GM21423 (cell line): ENCODE measurements at regions not wholly inside any gene's neighbourhood (a gene's known extent, or its start where the extent isn't known, plus 50 kb on each side); places are given as distances from the start of the nearest gene placed in this dataset.
"Not testable (repeated sequence)": the region's sequence is repeated elsewhere in the genome, so short reads cannot be mapped to it uniquely, and the experiment has no call there.

Experiments
- ATAC-seq: cut with Tn5 transposase; IDR thresholded peaks from one replicate; pipeline ENCODE4 v1.9.1; 2021; ENCODE audit warnings: mild to moderate bottlenecking, moderate library complexity; ENCODE audit not compliant: unreplicated experiment

DNA sequence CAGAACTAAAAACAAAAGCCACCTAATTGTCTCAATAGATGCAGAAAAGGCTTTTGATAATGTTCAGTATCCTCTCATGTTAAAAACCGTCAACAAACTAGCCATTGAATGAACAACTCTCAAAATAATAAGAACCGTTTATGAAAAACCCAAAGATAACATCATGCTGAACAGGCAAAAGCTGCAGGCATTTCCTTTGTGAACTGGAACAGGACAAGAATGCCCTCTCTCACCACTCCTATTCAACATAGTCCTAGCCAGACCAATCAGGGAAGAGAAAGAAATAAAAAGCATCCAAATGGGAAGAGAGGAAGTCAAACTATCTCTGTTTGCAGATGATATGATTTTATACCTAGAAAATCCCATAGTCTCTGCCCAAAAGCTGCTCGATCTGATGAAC is 179.6 kb upstream of the EDNRB start:
- ATAC-seq = no peak

DNA sequence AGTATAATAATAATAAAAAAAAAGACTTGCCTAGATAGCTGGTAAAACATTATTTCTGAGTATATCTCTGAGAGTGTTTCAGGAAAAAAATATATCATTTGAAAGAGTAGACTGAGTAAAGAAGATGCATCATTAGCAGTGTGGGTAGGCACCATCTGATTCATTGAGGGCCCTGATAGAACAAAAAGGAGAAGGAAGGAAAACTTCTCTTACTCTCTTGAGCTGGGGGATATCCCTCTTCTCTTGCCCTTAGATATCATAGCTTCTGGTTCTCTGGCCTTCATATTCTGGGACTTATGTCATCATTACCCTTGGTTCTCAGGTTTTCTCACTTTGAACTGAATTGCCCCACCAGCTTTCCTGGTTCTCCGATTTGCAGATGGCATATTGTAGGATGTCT is 177.6 kb upstream of the EDNRB start:
- ATAC-seq = no peak

GRCh38 chr13:78087966-78088678 is 169.5 kb upstream of the EDNRB start:
- no peak for ATAC-seq

DNA sequence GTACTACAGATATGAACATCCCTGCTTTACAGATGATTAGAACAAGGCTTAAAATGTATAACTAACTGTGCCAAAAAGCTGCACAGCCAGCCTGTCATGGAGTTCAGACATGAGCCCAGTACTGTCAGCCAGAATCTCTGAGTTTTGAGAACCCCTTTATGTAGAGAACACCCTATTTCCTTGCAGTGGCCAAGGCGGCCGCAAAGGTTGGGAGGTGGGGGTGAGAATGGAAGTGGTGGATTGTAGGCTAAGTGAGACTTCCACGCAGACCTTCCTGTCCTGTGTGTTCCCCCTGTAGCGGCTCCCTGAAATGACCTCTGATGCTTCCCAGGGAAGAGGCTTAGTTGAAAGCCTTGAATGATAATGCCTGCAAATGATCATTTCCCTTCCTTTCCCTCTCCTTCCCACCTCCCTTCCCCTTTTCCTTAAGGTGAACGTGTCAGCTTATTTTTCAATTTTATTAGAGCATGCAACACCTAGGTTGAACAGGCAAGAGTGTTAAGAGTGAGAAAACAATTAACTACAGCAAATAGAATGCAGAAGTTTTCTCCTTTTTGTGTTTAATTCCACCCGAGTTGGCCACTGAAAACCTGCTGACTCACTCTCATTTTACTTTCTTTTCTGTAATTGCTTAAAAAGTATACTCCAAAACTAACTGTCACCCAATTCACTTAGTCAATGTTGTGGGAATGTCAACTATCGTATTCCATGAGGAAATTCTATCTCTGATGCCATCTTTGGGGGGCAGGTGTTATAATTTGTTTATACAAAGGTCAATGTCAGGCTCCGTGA is 167.0 kb upstream of the EDNRB start:
- ATAC-seq = no peak

GRCh38 chr13:78084401-78084800 is 165.8 kb upstream of the EDNRB start:
- ATAC-seq = no peak

DNA sequence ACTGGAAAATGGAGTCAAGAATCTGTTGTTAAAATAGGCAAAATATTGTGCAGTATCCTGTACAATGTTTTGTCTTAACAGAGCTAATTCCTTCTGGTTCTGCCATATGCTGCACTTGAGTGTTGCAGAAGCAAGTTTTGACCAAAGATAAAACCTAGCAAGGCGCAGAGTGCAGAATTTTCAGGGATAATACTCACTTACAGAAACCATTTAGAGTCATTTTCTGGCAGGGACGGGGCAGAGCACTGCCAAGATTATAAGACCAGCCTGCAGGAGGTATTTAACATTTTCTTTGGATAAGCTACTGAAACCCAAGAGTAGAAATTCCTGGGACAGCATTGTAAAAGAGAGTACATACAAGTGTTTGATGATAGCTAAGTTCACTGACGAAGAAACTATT is 159.5 kb upstream of the EDNRB start:
- ATAC-seq = no peak

DNA sequence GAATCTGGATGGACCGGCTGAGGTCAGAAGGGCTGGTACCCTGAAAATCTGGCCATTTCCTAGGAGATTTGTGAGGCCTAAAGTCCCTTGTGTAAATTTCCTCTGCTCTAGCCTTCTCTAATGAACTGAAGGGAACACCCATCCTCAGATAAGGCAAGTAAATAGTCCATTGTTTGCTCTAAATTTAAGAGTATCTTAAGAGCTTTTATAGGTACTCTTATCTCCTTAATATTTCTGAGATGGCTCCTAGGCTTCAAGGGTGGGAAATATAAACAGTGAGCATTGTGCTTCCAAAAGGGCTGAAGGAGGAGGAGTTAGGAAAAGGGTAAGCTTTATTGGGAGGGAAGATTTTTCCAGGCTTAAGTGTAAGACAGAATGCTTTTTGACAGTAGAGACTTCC is 148.7 kb upstream of the EDNRB start:
- ATAC-seq = no peak

- no peak for ATAC-seq
These were observed 146.5 kb upstream of the EDNRB start for GRCh38 chr13:78065141-78065540.

DNA sequence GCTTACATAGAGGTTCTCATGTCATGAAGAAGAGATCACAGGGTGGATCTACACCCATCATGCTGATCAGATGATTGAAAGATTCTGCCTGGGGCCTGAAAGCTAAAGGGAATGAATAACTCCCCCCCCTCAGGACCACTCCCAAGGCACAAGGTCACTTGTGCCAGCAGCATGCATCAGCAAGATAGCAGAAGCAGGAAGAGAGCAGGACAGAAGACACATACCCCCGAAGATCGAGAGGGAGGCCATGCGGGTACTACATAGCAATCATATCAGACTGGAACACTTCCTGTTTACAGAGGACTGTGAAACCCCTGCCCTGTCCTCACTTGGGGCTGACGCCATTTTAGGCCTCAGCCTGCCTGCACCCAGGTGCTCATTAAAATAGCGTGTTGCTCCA is 143.2 kb upstream of the EDNRB start:
- ATAC-seq = no peak

GRCh38 chr13:78060966-78061365 is 142.3 kb upstream of the EDNRB start:
- ATAC-seq = no peak

DNA sequence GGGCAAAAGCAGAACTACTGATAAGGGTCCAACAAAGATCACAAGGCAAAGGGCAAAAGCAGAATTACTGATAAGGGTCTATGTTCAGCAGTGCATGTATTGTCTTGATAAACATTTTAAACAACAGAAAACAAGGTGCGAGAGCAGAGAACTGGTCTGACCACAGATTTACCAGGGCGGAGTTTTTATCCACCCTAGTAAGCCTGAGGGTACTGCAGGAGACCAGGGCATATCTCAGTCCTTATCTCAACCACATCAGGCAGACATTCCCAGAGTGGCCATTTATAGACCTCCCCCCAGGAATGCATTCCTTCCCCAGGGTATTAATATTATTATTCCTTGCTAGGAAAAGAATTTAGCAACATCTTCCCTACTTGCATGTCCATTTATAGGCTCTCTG is 138.2 kb upstream of the EDNRB start:
- not testable (repeated sequence) for ATAC-seq

GRCh38 chr13:78054157-78054556 is 135.5 kb upstream of the EDNRB start:
- no peak for ATAC-seq

DNA sequence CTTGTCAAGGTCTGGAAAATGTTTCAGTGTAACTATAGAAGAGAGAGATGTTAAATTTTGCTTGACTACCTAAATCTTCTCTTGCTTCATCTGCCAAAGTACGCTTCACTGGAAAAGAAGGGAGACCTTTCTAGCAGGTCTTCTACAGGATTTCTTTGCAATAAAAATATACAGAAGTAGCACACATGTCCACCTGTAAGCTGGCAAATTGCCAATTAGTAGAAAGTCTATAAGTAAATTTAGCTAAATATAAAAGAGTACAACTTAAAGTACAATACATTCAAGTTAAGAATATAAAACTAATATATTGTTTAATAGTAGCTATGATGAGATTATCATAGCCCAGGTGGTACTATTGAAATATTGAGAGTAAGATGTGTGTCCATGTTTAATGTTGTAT is 128.5 kb upstream of the EDNRB start:
- no peak for ATAC-seq

DNA sequence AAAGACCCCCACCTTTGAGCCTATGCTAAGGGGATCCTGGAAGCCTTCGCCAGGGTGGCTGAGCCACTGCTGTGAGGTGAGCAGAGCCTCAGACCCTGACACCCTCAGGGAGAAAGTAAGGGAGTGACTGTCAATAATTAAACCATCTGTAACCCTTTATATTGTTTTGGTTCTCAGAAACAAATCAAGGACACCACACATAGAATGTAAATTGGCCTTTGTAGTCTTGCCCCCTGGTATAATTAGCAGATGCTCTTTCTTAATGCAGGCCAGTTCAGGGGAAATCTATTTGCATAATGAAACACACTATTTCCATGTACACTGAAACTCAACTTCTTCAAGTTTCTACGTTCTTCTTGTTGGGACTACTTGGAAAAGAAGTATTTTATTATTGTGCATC is 127.7 kb upstream of the EDNRB start:
- ATAC-seq = peak; percentile 93

DNA sequence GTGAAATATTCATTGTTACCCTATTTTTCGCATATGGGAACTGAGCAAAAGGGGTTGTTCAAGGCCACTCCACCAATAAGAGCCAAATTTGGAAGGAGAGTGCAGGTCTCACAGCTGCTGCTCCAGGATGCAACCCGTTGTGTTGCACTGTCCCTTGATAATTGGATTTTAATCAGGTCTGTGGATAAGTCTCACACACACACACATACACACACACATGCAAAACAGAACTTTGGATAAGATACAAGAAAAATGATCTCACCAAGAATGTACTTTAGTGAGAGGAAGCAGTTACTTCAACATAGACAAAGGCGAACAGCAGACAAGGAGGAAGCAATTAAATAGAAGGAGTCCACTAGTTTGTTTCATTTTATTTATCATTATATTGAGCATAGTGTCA is 127.3 kb upstream of the EDNRB start:
- ATAC-seq = peak; percentile 29

- not testable (repeated sequence) for ATAC-seq
These were observed 122.7 kb upstream of the EDNRB start for GRCh38 chr13:78041366-78041765.

GRCh38 chr13:78040205-78040830 is 121.7 kb upstream of the EDNRB start:
- no peak for ATAC-seq

GRCh38 chr13:78036841-78037240 is 118.2 kb upstream of the EDNRB start:
- ATAC-seq = no peak

GRCh38 chr13:78035500-78035899 is 116.9 kb upstream of the EDNRB start:
- ATAC-seq = no peak

- ATAC-seq = no peak
These were observed 114.9 kb upstream of the EDNRB start for GRCh38 chr13:78033509-78033908.

DNA sequence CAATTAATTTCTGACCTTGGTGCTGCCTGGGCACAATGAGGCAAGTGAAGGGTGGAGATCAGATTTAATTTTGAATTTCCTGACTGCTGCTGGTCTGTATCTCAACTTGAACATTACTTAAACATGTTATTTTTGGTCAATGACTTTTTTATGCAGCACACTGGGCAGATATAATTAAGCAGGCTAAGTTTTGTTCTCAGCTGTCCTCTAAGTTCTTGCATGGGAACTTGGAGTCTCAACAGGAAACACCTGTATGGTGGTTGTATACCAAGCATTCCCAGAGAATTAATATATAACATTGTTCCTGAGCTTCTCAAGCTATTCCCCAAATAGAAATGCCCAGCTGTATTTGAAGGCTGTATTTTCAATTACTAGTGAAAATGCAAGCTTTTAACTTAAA is 113.5 kb upstream of the EDNRB start:
- no peak for ATAC-seq

- no peak for ATAC-seq
These were observed 111.8 kb upstream of the EDNRB start for GRCh38 chr13:78030341-78030896.
